SK-N-SH (cell line): ENCODE measurements at regions not wholly inside any gene's neighbourhood (a gene's known extent, or its start where the extent isn't known, plus 50 kb on each side); places are given as distances from the start of the nearest gene placed in this dataset.

ENCODE experiments used
- NRF1 ChIP-seq: IDR thresholded peaks from 2 replicates; pipeline ENCODE4 v1.6.1; 2012; ENCODE audit warnings: low read depth, mild to moderate bottlenecking, low read length
- POLR2AphosphoS5 ChIP-seq: IDR thresholded peaks from 2 replicates; pipeline ENCODE4 v1.6.1; 2012; ENCODE audit warnings: low read depth, low read length
- RAD21 ChIP-seq: IDR thresholded peaks from 2 replicates; pipeline ENCODE4 v1.6.1; 2012; ENCODE audit warnings: mild to moderate bottlenecking, low read length
- TAF1 ChIP-seq: IDR thresholded peaks from 2 replicates; pipeline ENCODE4 v1.6.1; 2012; ENCODE audit warnings: low read depth, mild to moderate bottlenecking, low read length, moderate library complexity, borderline replicate concordance
- TF ChIP-seq, protein P1 (sequence below): IDR thresholded peaks from 2 replicates; pipeline ENCODE4 v1.4.0; 2012; ENCODE audit warnings: low read depth
- TF ChIP-seq, protein P2 (sequence below): IDR thresholded peaks from 2 replicates; pipeline ENCODE4; 2012
- TF ChIP-seq, protein P3 (sequence below): fragments of 200-600 bp; sonication (generic); IDR thresholded peaks from 2 replicates; pipeline ENCODE4 v1.6.1; 2017; ENCODE audit warnings: antibody characterized with exemption, mild to moderate bottlenecking, moderate library complexity

DNA sequence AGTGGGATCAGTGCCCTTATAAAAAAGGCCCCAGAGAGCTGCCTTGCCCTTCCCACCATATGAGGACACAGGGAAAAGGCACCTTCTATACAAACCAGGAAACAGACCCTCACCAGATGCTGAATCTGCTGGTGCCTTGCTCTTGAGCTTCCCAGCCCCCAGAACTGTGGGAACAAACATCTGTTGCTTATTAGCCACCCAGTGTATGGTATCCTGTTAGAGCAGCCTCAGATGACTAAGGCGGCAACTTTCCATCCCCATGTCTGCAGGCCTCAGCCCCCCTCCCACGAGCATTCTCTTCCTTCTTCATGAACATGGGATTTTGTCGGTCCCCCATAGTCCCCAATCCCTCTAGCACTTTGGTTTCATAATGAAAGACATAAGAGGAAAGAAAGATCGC lies 202.5 kb upstream of the GAS1 start:
- TF ChIP-seq, protein P1, sequence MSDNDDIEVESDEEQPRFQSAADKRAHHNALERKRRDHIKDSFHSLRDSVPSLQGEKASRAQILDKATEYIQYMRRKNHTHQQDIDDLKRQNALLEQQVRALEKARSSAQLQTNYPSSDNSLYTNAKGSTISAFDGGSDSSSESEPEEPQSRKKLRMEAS, result no peak
- TF ChIP-seq, protein P2, sequence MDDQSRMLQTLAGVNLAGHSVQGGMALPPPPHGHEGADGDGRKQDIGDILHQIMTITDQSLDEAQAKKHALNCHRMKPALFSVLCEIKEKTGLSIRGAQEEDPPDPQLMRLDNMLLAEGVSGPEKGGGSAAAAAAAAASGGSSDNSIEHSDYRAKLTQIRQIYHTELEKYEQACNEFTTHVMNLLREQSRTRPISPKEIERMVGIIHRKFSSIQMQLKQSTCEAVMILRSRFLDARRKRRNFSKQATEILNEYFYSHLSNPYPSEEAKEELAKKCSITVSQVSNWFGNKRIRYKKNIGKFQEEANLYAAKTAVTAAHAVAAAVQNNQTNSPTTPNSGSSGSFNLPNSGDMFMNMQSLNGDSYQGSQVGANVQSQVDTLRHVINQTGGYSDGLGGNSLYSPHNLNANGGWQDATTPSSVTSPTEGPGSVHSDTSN, result no peak
- TF ChIP-seq POLR2AphosphoS5, result no peak
- TF ChIP-seq, protein P3, sequence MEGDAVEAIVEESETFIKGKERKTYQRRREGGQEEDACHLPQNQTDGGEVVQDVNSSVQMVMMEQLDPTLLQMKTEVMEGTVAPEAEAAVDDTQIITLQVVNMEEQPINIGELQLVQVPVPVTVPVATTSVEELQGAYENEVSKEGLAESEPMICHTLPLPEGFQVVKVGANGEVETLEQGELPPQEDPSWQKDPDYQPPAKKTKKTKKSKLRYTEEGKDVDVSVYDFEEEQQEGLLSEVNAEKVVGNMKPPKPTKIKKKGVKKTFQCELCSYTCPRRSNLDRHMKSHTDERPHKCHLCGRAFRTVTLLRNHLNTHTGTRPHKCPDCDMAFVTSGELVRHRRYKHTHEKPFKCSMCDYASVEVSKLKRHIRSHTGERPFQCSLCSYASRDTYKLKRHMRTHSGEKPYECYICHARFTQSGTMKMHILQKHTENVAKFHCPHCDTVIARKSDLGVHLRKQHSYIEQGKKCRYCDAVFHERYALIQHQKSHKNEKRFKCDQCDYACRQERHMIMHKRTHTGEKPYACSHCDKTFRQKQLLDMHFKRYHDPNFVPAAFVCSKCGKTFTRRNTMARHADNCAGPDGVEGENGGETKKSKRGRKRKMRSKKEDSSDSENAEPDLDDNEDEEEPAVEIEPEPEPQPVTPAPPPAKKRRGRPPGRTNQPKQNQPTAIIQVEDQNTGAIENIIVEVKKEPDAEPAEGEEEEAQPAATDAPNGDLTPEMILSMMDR, result no peak
- no peak for TF ChIP-seq TAF1
- TF ChIP-seq NRF1, result no peak
- TF ChIP-seq RAD21, result no peak
